SIG-M5 treated with dmso at 0.1 percent for 504 hours (cell line): ENCODE measurements at regions not wholly inside any gene's neighbourhood (a gene's known extent, or its start where the extent isn't known, plus 50 kb on each side); places are given as distances from the start of the nearest gene placed in this dataset.
"Not testable (repeated sequence)": the region's sequence is repeated elsewhere in the genome, so short reads cannot be mapped to it uniquely, and the experiment has no call there.

Experiments
- DNase-seq: peaks from one replicate; lab custom pipeline; 2025; ENCODE audit not compliant: unreplicated experiment; lab: John Stamatoyannopoulos, UW

- no peak for DNase-seq
Measured at GRCh38 chr4:162847945-162848549, 318.6 kb downstream of the NAF1 start.

- no peak for DNase-seq
Measured at GRCh38 chr4:162841753-162842152, 324.9 kb downstream of the NAF1 start.

DNA sequence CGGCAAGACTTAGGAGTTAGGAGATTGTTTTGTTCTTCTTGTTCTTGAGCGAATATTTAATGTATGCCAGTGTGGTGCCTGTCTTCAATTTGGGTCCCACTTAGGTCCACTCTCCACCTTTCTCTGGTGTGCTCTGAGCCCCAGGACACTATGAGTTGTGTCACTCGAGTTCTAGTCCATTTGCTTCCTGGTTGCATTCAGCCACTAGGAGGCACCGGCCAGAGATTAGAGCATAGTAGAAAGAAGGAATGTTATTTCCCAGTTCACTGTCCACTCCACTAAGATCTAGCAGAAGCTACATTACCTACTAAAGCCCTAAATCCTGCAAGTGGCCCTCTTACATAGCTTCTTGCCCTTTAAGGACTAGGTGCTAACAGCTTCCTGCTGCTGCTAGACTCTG is 326.9 kb downstream of the NAF1 start:
- peak; percentile 1 for DNase-seq

DNA sequence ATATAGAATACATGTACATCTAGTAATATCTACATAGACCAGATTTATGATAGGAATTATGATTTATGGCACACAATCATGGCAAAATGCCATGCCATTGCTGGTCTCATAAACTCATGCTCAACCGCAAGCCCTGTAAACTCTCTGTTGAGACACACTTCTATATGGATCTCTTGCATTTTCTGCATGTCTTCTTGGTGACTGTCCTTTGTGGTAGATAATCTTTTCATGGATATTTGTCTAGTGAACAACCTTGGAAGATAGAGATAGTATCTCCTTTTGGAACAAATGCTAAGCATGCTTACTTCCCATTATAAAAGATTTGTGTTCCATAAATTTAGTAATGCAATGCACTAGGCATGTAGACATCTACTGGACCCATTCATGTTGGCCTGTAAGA is 328.0 kb downstream of the NAF1 start:
- DNase-seq: no peak

- DNase-seq: no peak
Measured at GRCh38 chr4:162837679-162838078, 329.0 kb downstream of the NAF1 start.

GRCh38 chr4:162837241-162837640 is 329.4 kb downstream of the NAF1 start:
- DNase-seq: no peak

GRCh38 chr4:162836773-162837172 is 329.9 kb downstream of the NAF1 start:
- DNase-seq: no peak

- not testable (repeated sequence) for DNase-seq
Measured at GRCh38 chr4:162836258-162836657, 330.4 kb downstream of the NAF1 start.

- DNase-seq: no peak
Measured at GRCh38 chr4:162830899-162831298, 335.8 kb downstream of the NAF1 start.

- not testable (repeated sequence) for DNase-seq
Measured at GRCh38 chr4:162817374-162817773, 349.3 kb downstream of the NAF1 start.

- no peak for DNase-seq
Measured at GRCh38 chr4:162804351-162804924, 362.3 kb downstream of the NAF1 start.

- DNase-seq: no peak
Measured at GRCh38 chr4:162803378-162803777, 363.3 kb downstream of the NAF1 start.

GRCh38 chr4:162797108-162797507 is 369.6 kb downstream of the NAF1 start:
- no peak for DNase-seq

GRCh38 chr4:162793571-162793970 is 373.1 kb downstream of the NAF1 start:
- DNase-seq: no peak

DNA sequence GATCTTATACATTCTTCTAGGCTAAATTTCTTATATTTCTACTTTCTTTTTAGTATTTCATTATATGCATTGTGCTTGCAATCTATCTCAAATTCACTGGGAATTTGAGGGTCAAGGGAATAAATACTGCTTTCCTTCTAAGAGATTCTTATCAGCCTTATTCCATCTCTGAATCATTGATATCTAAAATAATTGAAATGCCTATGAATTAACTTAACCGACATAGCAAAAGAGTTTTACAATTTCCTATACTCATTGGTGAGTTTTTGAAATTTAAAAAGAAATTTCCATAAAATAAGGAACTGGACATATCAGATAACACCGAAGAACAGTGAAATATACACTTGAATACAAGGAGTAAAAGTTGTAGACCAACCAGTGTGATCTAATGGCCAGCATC is 373.7 kb downstream of the NAF1 start:
- no peak for DNase-seq

DNA sequence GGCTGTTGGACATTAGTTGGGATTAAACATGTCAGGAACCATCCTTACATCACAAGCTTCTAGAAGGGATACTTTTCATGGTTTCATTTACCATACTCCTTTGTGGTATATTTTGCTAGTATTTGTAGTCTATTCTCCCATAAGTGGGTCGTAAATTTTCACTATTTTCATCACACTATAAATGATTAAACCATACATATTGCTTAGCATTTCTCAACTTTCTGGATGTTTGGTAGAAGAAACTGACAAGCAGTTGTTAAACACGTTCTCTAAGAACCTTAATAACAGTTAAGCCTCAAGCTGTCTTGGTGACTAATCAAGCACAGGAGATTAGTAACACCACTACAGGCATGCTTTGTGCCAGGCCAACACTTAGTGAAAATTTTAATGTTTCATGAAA is 375.5 kb downstream of the NAF1 start:
- no peak for DNase-seq

DNA sequence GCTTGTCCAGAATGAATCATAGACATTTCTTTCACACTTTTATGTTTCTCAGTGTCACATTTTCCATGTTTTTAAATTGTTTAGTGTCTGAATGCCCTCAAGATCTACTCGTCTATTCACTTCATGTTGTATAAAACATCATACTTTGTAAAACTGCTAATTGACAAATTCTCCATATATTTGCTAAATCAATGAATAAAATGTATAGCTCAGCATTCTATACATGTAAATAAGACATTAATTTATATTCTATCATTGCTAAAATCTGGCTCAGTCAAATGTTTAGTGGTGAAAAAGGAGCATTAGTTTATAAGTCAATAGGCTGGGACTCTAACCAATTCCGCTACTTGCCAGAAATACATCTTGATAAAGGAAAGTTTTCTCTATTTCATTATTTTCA is 379.6 kb downstream of the NAF1 start:
- DNase-seq: no peak

DNA sequence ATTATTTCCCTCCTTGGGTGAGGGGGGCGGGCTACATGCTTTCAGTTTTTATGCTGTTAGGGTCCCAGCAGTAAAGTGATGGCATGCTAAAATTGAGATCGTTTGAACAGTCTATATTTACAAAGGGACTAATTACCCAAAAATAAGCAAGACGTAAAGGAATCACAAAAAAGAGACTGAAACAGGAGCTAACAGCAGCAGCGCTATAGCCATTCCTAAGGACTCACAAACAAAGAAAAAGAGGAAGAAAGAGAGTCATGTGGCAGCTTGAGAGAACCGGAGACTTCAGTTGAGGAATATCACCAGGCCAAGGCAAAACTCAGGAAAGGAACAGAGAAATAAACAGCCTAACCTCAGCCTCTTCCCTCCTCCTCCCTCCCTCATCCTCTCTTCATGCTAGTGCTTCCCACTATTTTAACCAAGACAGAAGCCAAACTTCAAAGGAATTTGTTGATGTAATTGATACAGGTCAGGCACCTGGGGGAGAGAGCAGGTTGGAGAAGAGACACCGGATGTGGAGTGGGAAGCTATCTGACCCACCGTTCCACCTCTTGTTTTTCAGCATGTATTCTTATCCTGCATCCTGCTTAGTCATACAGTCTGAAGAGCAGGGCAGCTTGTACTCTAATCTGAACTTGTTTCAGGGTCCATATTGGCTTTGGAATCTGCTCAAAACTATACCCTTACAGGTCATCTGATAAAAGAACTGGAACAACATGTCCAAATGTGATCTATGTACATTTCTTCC is 383.7 kb downstream of the NAF1 start:
- DNase-seq: no peak

GRCh38 chr4:162782096-162782777 is 384.5 kb downstream of the NAF1 start:
- DNase-seq: no peak

GRCh38 chr4:162770761-162771490 is 395.8 kb downstream of the NAF1 start:
- DNase-seq: no peak

DNA sequence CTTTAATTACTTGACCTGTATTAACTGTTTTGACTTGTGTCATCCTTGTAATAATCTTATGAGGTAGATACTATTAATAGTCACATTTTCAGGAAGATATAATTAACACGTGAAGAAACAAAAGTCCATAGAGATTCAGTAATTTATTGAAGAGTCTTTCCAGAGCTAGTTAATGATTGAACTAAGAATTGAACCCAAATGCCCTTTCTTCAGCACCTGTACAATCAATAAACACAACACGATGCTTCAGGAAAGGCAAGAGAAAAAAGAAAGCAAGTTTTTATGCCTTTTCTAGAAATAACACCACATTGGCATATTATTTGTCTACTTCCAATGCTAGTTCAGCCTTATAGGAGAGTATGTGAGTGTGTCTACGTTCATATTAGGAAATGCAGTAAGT is 399.6 kb downstream of the NAF1 start:
- no peak for DNase-seq
